ENCODE measurements at regions not wholly inside any gene's neighbourhood (a gene's known extent, or its start where the extent isn't known, plus 50 kb on each side); places are given as distances from the start of the nearest gene placed in this dataset.

GRCh38 chr18:2053490-2054089, 517.7 kb downstream of the METTL4 start:
- TF ChIP-seq RAD21 (IDR thresholded peaks at IDR 0.05; ENCODE audit: low read depth), result no peak
- no peak for TF ChIP-seq CEBPB (IDR thresholded peaks at IDR 0.05; ENCODE audit: low read depth)
- no peak for TF ChIP-seq FOSL1 (IDR thresholded peaks at IDR 0.05; ENCODE audit: low read depth)
- no peak for TF ChIP-seq POLR2AphosphoS5 (IDR thresholded peaks at IDR 0.05; ENCODE audit: low read depth, low read length)
- TF ChIP-seq POLR2A (IDR thresholded peaks at IDR 0.05; ENCODE audit: borderline replicate concordance, extremely low read depth, insufficient read depth, insufficient read length), result no peak
- TF ChIP-seq CTCF (IDR thresholded peaks at IDR 0.05 in 2 of 3, conservative IDR thresholded peaks at IDR 0.05 in 1 of 3; ENCODE audit: borderline replicate concordance in 1 of 3, insufficient read depth in 1 of 3, low read depth in 2 of 3, low read length in 2 of 3), result no peak
- no peak for TF ChIP-seq EGR1 (IDR thresholded peaks at IDR 0.05; ENCODE audit: low read depth)
- no peak for TF ChIP-seq ZBTB33 (IDR thresholded peaks at IDR 0.05; ENCODE audit: extremely low read depth, insufficient replicate concordance, low read length)
- TF ChIP-seq ZFX (IDR thresholded peaks at IDR 0.05), result no peak
- TF ChIP-seq ATF3 (IDR thresholded peaks at IDR 0.05), result no peak
- no peak for TF ChIP-seq EZH2 (IDR thresholded peaks at IDR 0.05)
- no peak for TF ChIP-seq EZH2phosphoT487 (IDR thresholded peaks at IDR 0.05; ENCODE audit: borderline replicate concordance)
- H3K79me2 ChIP-seq (ENCODE audit: insufficient read depth, low read length), result no peaks in the 10 kb centered on the region
- H3K4me2 ChIP-seq (ENCODE audit: low read length), result no peak overlapping the region
- ATAC-seq, result no peak
- intact Hi-C loops (cut with micrococcal nuclease), result no loop called here
- no peaks in the 10 kb centered on the region for H3K27me3 ChIP-seq (ENCODE audit: insufficient read depth, low read length)
- peaks cover 0 to 12% of the 10 kb centered on the region in 2 experiments; a peak in 2 of 4 replicates for H3K4me1 ChIP-seq (ENCODE audit: control insufficient read depth in 1 of 2, insufficient read depth in 2 of 2, low read length in 2 of 2)
- ChIA-PET RAD21 (ENCODE audit: low non-redundant PET in 1 of 2, low total read pairs in 2 of 2, uncharacterized antibody in 2 of 2, unreplicated experiment in 2 of 2) (no interaction called here), POLR2A (no interaction called here), CTCF (no interaction called here)
- H4K20me1 ChIP-seq (ENCODE audit: insufficient read depth), result no peaks in the 10 kb centered on the region
- no peak overlapping the region for H3K9ac ChIP-seq (ENCODE audit: low read length)
- H3K27ac ChIP-seq (ENCODE audit: low read depth, low read length), result no peak overlapping the region
- no peaks in the 10 kb centered on the region for H3K9me2 ChIP-seq (ENCODE audit: insufficient read depth)
- no TSS peak for BruUV-seq (replicated peaks)
- no peaks in the 10 kb centered on the region for H3K9me3 ChIP-seq (ENCODE audit: control insufficient read depth in 1 of 2, insufficient read depth in 1 of 2, low read depth in 1 of 2, low read length in 2 of 2)
- H2AFZ ChIP-seq (ENCODE audit: low read depth, low read length, poor library complexity, severe bottlenecking), result no peak overlapping the region
- no peak for DNase-seq (ENCODE audit: low read depth, low spot score)
- no peaks in the 10 kb centered on the region for H3K36me3 ChIP-seq (ENCODE audit: control insufficient read depth in 1 of 2, insufficient read depth in 2 of 2, low read length in 2 of 2)
- no peak overlapping the region for H3K4me3 ChIP-seq (replicated peaks in 1 of 2; ENCODE audit: low read depth in 1 of 2, low read length in 2 of 2)
